PC-9 (cell line): ENCODE measurements at regions not wholly inside any gene's neighbourhood (a gene's known extent, or its start where the extent isn't known, plus 50 kb on each side); places are given as distances from the start of the nearest gene placed in this dataset.

Experiments used
- CTCF ChIP-seq: fragments of 200-600 bp; sonication (generic); conservative IDR thresholded peaks from 2 replicates; pipeline ENCODE4 v1.6.1; 2017; ENCODE audit warnings: mixed run types, antibody characterized with exemption, mild to moderate bottlenecking, moderate library complexity
- EZH2 ChIP-seq: fragments of 200-600 bp; sonication (generic); IDR thresholded peaks from 2 replicates; pipeline ENCODE4 v1.8.0; 2017; ENCODE audit warnings: antibody characterized with exemption, low read depth

GRCh38 chr4:79466621-79467020, 58.6 kb upstream of the GK2 start:
- TF ChIP-seq CTCF (no peak), EZH2 (no peak)
